ENCODE measurements at regions not wholly inside any gene's neighbourhood (a gene's known extent, or its start where the extent isn't known, plus 50 kb on each side); places are given as distances from the start of the nearest gene placed in this dataset.

DNA sequence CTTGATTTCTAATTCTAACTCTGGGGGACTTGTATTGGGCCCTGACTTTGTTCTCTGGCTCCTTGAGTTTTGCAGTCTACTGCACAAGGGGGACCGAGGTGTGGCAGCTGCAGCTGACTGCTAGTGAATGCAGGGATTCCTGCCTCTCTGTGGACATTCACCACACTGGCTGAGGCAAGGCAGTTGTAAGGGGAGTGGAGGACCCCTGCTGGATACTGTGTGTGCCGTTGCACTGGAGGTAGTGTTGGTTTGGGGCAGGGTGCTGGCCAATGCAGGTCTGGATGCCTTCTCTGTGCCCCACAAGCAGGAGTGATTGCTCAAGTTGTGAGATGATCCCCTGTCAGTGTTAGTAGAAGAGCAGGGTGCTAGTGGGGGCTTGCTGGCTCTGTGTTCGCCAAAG lies 626.1 kb downstream of the SQOR start:
- TF ChIP-seq EZH2 (IDR thresholded peaks at IDR 0.05; ENCODE audit: borderline replicate concordance, insufficient read depth, low read depth, low read length, poor library complexity, severe bottlenecking), result no peak
- TF ChIP-seq CTCF (IDR thresholded peaks at IDR 0.05), result no peak

Data from B cell (primary cell).